SU-DHL-6 (cell line): ENCODE measurements at regions not wholly inside any gene's neighbourhood (a gene's known extent, or its start where the extent isn't known, plus 50 kb on each side); places are given as distances from the start of the nearest gene placed in this dataset.

Source experiments
- H2AFZ ChIP-seq: fragments of 200-600 bp; sonication (generic); 2 replicates; pipeline ENCODE4 v1.6.1; 2014; ENCODE audit warnings: low read depth, mild to moderate bottlenecking, moderate library complexity, mixed read lengths, antibody characterized with exemption, low read length; ENCODE audit not compliant: severe bottlenecking
- H3F3A ChIP-seq: fragments of 200-600 bp; shearing (Covaris generic); 2 replicates; pipeline ENCODE4 v1.6.0; 2016; ENCODE audit warnings: antibody characterized with exemption, mild to moderate bottlenecking; ENCODE audit not compliant: insufficient read depth
- H3K27ac ChIP-seq: fragments of 200-600 bp; sonication (generic); 2 replicates; pipeline ENCODE4 v1.5.1; 2016; ENCODE audit warnings: low read depth, mild to moderate bottlenecking, low read length, moderate library complexity, mixed read lengths
- H3K27me3 ChIP-seq: fragments of 200-600 bp; sonication (generic), shearing (Covaris generic); 2 replicates; pipeline ENCODE4 v1.6.0; 2014; ENCODE audit warnings: mild to moderate bottlenecking, low read length
- H3K36me3 ChIP-seq: fragments of 200-600 bp; sonication (generic); 2 replicates; pipeline ENCODE4 v1.6.1; 2014; ENCODE audit warnings: mild to moderate bottlenecking, low read length, mixed read lengths
- H3K4me2 ChIP-seq: fragments of 300-600, 200-600 bp; shearing (Covaris generic), sonication (generic); 2 replicates; pipeline ENCODE4 v1.6.0; 2014; ENCODE audit warnings: low read length, low read depth, mild to moderate bottlenecking; ENCODE audit not compliant: poor library complexity, severe bottlenecking
- H3K4me3 ChIP-seq: fragments of 200-600 bp; sonication (generic); 2 replicates; pipeline ENCODE4 v1.5.1; 2014; ENCODE audit warnings: antibody characterized with exemption, low read length, mild to moderate bottlenecking, mixed read lengths; ENCODE audit not compliant: insufficient read depth, poor library complexity, severe bottlenecking
- H3K79me2 ChIP-seq: fragments of 200-600 bp; sonication (generic); 2 replicates; pipeline ENCODE4 v1.6.1; 2014; ENCODE audit warnings: mild to moderate bottlenecking, low read length, moderate library complexity; ENCODE audit not compliant: insufficient read depth
- H3K9ac ChIP-seq: fragments of 200-600 bp; sonication (generic); 2 replicates; pipeline ENCODE4 v1.7.0; 2014; ENCODE audit warnings: mild to moderate bottlenecking, low read length
- H3K9me2 ChIP-seq: fragments of 200-600 bp; sonication (generic); replicated peaks from 2 replicates; pipeline ENCODE4 v1.6.1; 2014; ENCODE audit warnings: low read length; ENCODE audit not compliant: insufficient read depth
- H3K9me3 ChIP-seq: fragments of 200-600 bp; sonication (generic); 2 replicates; pipeline ENCODE4 v1.6.1; 2014; ENCODE audit warnings: low read length, mixed read lengths; ENCODE audit not compliant: insufficient read depth
- H4K20me1 ChIP-seq: fragments of 200-600 bp; sonication (generic); 2 replicates; pipeline ENCODE4 v1.6.1; 2014; ENCODE audit warnings: low read depth, mild to moderate bottlenecking, antibody characterized with exemption, low read length, moderate library complexity, mixed read lengths
- EZH2phosphoT487 ChIP-seq: fragments of 200-600 bp; sonication (generic), shearing (Covaris generic); conservative IDR thresholded peaks from 2 replicates; pipeline ENCODE4 v1.6.1; 2018; ENCODE audit warnings: mild to moderate bottlenecking, antibody characterized with exemption, low read length, moderate library complexity, mixed read lengths
- TF ChIP-seq, protein P1 (sequence below): fragments of 200-600 bp; sonication (generic); IDR thresholded peaks from one replicate; pipeline ENCODE4 v1.5.1; 2017; ENCODE audit warnings: antibody characterized with exemption, mild to moderate bottlenecking, low read length, moderate library complexity; ENCODE audit not compliant: insufficient read depth, poor library complexity, severe bottlenecking

DNA sequence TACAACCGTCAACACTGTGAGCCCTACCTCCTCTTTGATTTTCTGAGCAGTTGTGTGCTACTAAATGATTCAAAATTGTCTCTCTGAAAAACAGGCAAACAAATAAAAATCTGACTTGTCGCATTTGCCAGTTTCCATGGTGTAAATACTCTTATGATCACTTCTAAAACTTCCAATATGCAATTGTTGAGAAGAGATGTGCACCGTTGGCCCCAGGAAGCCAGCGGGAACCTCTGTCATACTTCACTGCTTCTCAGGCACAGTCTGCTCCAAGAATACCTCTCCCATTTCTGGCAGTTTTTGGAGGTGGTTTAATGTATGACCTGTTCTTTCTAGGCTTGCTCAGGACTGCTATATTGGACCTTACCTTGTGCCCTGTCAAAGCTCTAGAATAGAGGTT is 196.0 kb upstream of the NCAM2 start:
- Histone ChIP-seq H3K4me3 (no peak overlapping the region), H3K36me3 (no peaks in the 10 kb centered on the region; the same call in 1 of the 2 replicates), H3K9me2 (no peaks in the 10 kb centered on the region), H4K20me1 (no peaks in the 10 kb centered on the region), H3F3A (no peaks in the 10 kb centered on the region), H3K27ac (no peak overlapping the region), H2AFZ (no peak overlapping the region), H3K9me3 (no peaks in the 10 kb centered on the region), H3K9ac (no peak overlapping the region), H3K79me2 (no peaks in the 10 kb centered on the region), H3K4me2 (no peak overlapping the region), H3K27me3 (no peaks in the 10 kb centered on the region)
- TF ChIP-seq, protein P1, sequence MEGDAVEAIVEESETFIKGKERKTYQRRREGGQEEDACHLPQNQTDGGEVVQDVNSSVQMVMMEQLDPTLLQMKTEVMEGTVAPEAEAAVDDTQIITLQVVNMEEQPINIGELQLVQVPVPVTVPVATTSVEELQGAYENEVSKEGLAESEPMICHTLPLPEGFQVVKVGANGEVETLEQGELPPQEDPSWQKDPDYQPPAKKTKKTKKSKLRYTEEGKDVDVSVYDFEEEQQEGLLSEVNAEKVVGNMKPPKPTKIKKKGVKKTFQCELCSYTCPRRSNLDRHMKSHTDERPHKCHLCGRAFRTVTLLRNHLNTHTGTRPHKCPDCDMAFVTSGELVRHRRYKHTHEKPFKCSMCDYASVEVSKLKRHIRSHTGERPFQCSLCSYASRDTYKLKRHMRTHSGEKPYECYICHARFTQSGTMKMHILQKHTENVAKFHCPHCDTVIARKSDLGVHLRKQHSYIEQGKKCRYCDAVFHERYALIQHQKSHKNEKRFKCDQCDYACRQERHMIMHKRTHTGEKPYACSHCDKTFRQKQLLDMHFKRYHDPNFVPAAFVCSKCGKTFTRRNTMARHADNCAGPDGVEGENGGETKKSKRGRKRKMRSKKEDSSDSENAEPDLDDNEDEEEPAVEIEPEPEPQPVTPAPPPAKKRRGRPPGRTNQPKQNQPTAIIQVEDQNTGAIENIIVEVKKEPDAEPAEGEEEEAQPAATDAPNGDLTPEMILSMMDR = no peak
- TF ChIP-seq EZH2phosphoT487 = no peak

DNA sequence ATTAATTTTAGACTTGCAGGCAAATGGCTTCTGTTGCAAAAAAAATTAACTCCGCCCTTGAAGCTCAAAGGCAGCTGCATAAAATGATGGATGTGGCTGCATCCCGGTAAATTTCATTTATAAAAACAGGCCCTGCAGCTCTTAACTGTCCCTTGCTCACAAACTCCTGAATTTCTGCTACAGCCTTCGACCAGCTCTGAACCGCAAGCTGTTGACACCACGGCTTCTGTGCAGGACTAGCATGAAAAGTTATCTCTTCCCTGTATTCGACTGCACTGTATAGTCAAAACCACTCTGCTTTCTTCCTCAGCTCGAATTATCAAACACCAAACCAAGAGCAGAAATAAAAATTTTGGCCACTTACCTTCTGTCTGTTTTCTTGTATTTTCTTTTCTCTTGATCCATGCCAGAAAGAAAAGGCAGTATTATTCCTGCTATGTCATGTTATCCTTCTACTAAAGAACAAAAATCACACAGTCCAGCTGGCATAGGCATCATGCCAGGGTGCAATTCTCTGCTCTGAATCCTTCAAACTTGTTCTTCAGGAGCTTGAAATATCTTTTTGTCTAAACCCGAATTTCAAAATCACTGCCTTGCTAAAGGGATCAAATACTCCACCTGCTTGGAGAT is 195.5 kb upstream of the NCAM2 start:
- Histone ChIP-seq H3K27ac (no peak overlapping the region), H3K27me3 (no peaks in the 10 kb centered on the region), H2AFZ (no peak overlapping the region), H3K9ac (no peak overlapping the region), H3K4me2 (no peak overlapping the region), H3K9me3 (no peaks in the 10 kb centered on the region), H3K9me2 (no peaks in the 10 kb centered on the region), H3K79me2 (no peaks in the 10 kb centered on the region), H3K36me3 (no peaks in the 10 kb centered on the region; the same call in 1 of the 2 replicates), H3F3A (no peaks in the 10 kb centered on the region), H4K20me1 (no peaks in the 10 kb centered on the region), H3K4me3 (no peak overlapping the region)
- no peak for TF ChIP-seq EZH2phosphoT487
- TF ChIP-seq, protein P1 = no peak

DNA sequence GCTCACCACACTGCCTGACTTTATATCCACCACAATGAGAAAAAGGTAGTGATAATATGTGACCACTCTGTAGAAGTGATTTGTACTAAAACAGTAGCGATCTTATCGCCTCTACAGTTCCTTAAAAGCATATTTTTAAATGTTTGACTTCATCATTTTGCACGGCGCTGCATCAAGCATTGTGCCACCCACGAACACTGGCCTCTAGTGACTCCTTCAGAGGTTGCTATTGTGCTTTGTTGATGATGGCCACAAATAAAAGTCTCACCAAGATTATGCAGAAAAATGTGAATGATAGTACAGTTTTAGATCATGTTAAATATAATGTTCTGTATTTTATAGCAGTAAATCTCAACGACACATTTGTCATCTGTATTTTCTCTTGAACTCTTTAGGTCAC is 186.5 kb upstream of the NCAM2 start:
- H3F3A ChIP-seq = no peaks in the 10 kb centered on the region
- H3K27ac ChIP-seq = no peak overlapping the region
- H3K9me3 ChIP-seq = no peaks in the 10 kb centered on the region
- H3K79me2 ChIP-seq = no peaks in the 10 kb centered on the region
- TF ChIP-seq, protein P1 = no peak
- no peak for TF ChIP-seq EZH2phosphoT487
- no peaks in the 10 kb centered on the region for H3K36me3 ChIP-seq
- no peaks in the 10 kb centered on the region for H3K9me2 ChIP-seq
- no peaks in the 10 kb centered on the region for H4K20me1 ChIP-seq
- H3K9ac ChIP-seq = no peak overlapping the region
- no peak overlapping the region for H3K4me2 ChIP-seq
- no peaks in the 10 kb centered on the region for H3K27me3 ChIP-seq
- no peak overlapping the region for H3K4me3 ChIP-seq
- no peak overlapping the region for H2AFZ ChIP-seq
